T-cell (primary cell): ENCODE measurements at regions not wholly inside any gene's neighbourhood (a gene's known extent, or its start where the extent isn't known, plus 50 kb on each side); places are given as distances from the start of the nearest gene placed in this dataset.

Experiments used
- ATAC-seq, 4 experiments: fragments of 200-7000 bp in 3 of 4; fragments of 150-1000 bp in 1 of 4; cut with Tn5 transposase; replicated peaks in 1 of 4; 1 replicate in 3 of 4; 2 replicates in 1 of 4; pipeline ENCODE4 v1.10.0; 2021; ENCODE audit warnings: moderate library complexity in 3 of 4, mild to moderate bottlenecking in 2 of 4, moderate number of reproducible peaks in 1 of 4
- CTCF ChIA-PET, 2 donors: fragments of 300-600 bp; sonication (Branson Sonifier 250); formaldehyde crosslinking; loops; one replicate each; lab custom pipeline; 2022; ENCODE audit warnings: antibody characterized with exemption in 2 of 2; lab: Charles Lee
- POLR2A ChIA-PET, 2 donors: fragments of 300-600 bp; sonication (Branson Sonifier 250); formaldehyde crosslinking; loops; one replicate each; lab custom pipeline; 2022; ENCODE audit warnings: antibody characterized with exemption in 2 of 2; lab: Charles Lee
- DNase-seq, 35 experiments: peaks; one replicate each; pipeline versions ENCODE4 v3.0.0 to v3.0.0-alpha.2; 2013 to 2023
- H3K27ac ChIP-seq: one replicate; pipeline ENCODE4 v1.5.1; 2013; ENCODE audit warnings: low read length
- H3K27me3 ChIP-seq, 2 experiments: replicated peaks in 1 of 2; 1 replicate in 1 of 2; 2 replicates in 1 of 2; pipeline versions ENCODE4 v1.6.1 to v1.7.0; 2013; ENCODE audit warnings: low read length in 1 of 2, mixed read lengths in 1 of 2; ENCODE audit not compliant: control insufficient read depth in 2 of 2, insufficient read depth in 2 of 2; ENCODE audit errors: extremely low read depth in 1 of 2
- H3K36me3 ChIP-seq, 2 donors: 1 replicate in 1 of 2; 2 replicates in 1 of 2; pipeline versions ENCODE4 v1.6.1 to v1.7.0; 2013; ENCODE audit warnings: low read length in 1 of 2; ENCODE audit not compliant: control insufficient read depth in 2 of 2, insufficient read depth in 1 of 2; ENCODE audit errors: extremely low read depth in 1 of 2
- H3K4me1 ChIP-seq, 2 experiments: 1 replicate in 1 of 2; 2 replicates in 1 of 2; pipeline versions ENCODE4 v1.6.1 to v1.7.0; 2013; ENCODE audit warnings: low read length in 2 of 2, mixed read lengths in 1 of 2; ENCODE audit not compliant: insufficient read depth in 2 of 2, control insufficient read depth in 1 of 2; ENCODE audit errors: extremely low read depth in 1 of 2
- H3K4me3 ChIP-seq, 2 donors: 1 replicate in 1 of 2; 2 replicates in 1 of 2; pipeline versions ENCODE4 v1.5.1 to v1.7.0; 2013; ENCODE audit warnings: mild to moderate bottlenecking in 2 of 2, low read length in 1 of 2, moderate library complexity in 1 of 2; ENCODE audit not compliant: control insufficient read depth in 1 of 2; ENCODE audit errors: extremely low read depth in 1 of 2
- H3K9me3 ChIP-seq: 2 replicates; pipeline ENCODE4 v1.7.0; 2013
- H3K27ac Mint-ChIP-seq, 2 donors: one replicate each; pipeline ENCODE4 v1.8.0; 2020 to 2021; ENCODE audit warnings: mild to moderate bottlenecking in 2 of 2, mixed read lengths in 2 of 2
- H3K27me3 Mint-ChIP-seq, 2 donors: one replicate each; pipeline ENCODE4 v1.8.0; 2021 to 2022; ENCODE audit warnings: mixed read lengths in 2 of 2
- H3K36me3 Mint-ChIP-seq: one replicate; pipeline ENCODE4 v1.8.0; 2021; ENCODE audit warnings: mixed read lengths
- H3K4me1 Mint-ChIP-seq, 3 donors: one replicate each; pipeline ENCODE4 v1.8.0; 2020 to 2022; ENCODE audit warnings: mixed read lengths in 3 of 3, mild to moderate bottlenecking in 1 of 3
- H3K4me3 Mint-ChIP-seq, 3 donors: one replicate each; pipeline ENCODE4 v1.8.0; 2020 to 2022; ENCODE audit warnings: mild to moderate bottlenecking in 3 of 3, mixed read lengths in 3 of 3, moderate library complexity in 3 of 3
- H3K9me3 Mint-ChIP-seq, 3 donors: one replicate each; pipeline ENCODE4 v1.8.0; 2020 to 2022; ENCODE audit warnings: mixed read lengths in 3 of 3
- WGBS: methylation state at CpG from one replicate; pipeline ENCODE4 v1.1.5; 2013; ENCODE audit warnings: missing lambda C conversion rate; ENCODE audit not compliant: insufficient coverage; 5-methylcytosine and 5-hydroxymethylcytosine counted together

- Histone ChIP-seq H3K4me3 (peak overlapping the region; percentile 37 to 59), H3K36me3 (no peaks in the 10 kb centered on the region), H3K9me3 (no peaks in the 10 kb centered on the region), H3K4me1 (peaks cover 0 to 8% of the 10 kb centered on the region in 2 experiments), H3K27ac (no peak overlapping the region), H3K27me3 (peaks cover 0 to 12% of the 10 kb centered on the region in 2 experiments)
- Mint-ChIP-seq H3K27ac (no peak overlapping the region), H3K4me1 (peaks cover 0 to 8% (median 7%) of the 10 kb centered on the region in 3 donors), H3K4me3 (peak overlapping the region; percentile 45 to 69 (median 65)), H3K27me3 (peaks cover 30 to 41% of the 10 kb centered on the region in 2 donors), H3K36me3 (no peaks in the 10 kb centered on the region), H3K9me3 (no peaks in the 10 kb centered on the region)
- 3% methylated on average over 24 of the region's 30 CpGs for WGBS
- ChIA-PET POLR2A (no interaction called here), CTCF (interaction anchor here (0.6 to 1.4 kb wide), 9 partner anchors 14 to 259 kb away, joined by 3 to 16 read pairs (median 4); no protein-coding TSS in a partner anchor)
- ATAC-seq, result peak; percentile 48 to 78 (median 59)
- DNase-seq, result peak; percentile 3 to 66 (median 36)
Observed at GRCh38 chr6:133837801-133838349, 51.0 kb upstream of the TCF21 start.
